SIG-M5 treated with dmso at 0.1 percent for 504 hours (cell line): ENCODE measurements at regions not wholly inside any gene's neighbourhood (a gene's known extent, or its start where the extent isn't known, plus 50 kb on each side); places are given as distances from the start of the nearest gene placed in this dataset.
"Not testable (repeated sequence)": the region's sequence is repeated elsewhere in the genome, so short reads cannot be mapped to it uniquely, and the experiment has no call there.

ENCODE experiments used
- DNase-seq: peaks from one replicate; lab custom pipeline; 2025; ENCODE audit not compliant: unreplicated experiment; lab: John Stamatoyannopoulos, UW

- DNase-seq = not testable (repeated sequence)
Measured at GRCh38 chr4:160549951-160550519, 1447.2 kb downstream of the RAPGEF2 start.

GRCh38 chr4:160562661-160563060 is 1459.8 kb downstream of the RAPGEF2 start:
- DNase-seq = no peak

GRCh38 chr4:160563552-160564282 is 1460.8 kb downstream of the RAPGEF2 start:
- DNase-seq = no peak

- DNase-seq = no peak
Measured at GRCh38 chr4:160567634-160568033, 1464.8 kb downstream of the RAPGEF2 start.

GRCh38 chr4:160570271-160570670 is 1467.4 kb downstream of the RAPGEF2 start:
- DNase-seq = no peak

- not testable (repeated sequence) for DNase-seq
Measured at GRCh38 chr4:160574272-160574671, 1471.4 kb downstream of the RAPGEF2 start.

- DNase-seq = no peak
Measured at GRCh38 chr4:160580581-160580980, 1477.7 kb downstream of the RAPGEF2 start.

GRCh38 chr4:160592258-160592657 is 1489.4 kb downstream of the RAPGEF2 start:
- no peak for DNase-seq

GRCh38 chr4:160595646-160596045 is 1492.8 kb downstream of the RAPGEF2 start:
- no peak for DNase-seq

GRCh38 chr4:160604541-160604940 is 1501.7 kb downstream of the RAPGEF2 start:
- DNase-seq = no peak

GRCh38 chr4:160611181-160611580 is 1508.3 kb downstream of the RAPGEF2 start:
- DNase-seq = peak; percentile 7

GRCh38 chr4:160631044-160631443 is 1528.2 kb downstream of the RAPGEF2 start:
- DNase-seq = no peak

- DNase-seq = no peak
Measured at GRCh38 chr4:160652790-160653189, 1511.0 kb downstream of the FSTL5 start.

GRCh38 chr4:160675550-160675949 is 1488.2 kb downstream of the FSTL5 start:
- no peak for DNase-seq

- no peak for DNase-seq
Measured at GRCh38 chr4:160685729-160686128, 1478.1 kb downstream of the FSTL5 start.

GRCh38 chr4:160701671-160702070 is 1462.1 kb downstream of the FSTL5 start:
- no peak for DNase-seq

- DNase-seq = no peak
Measured at GRCh38 chr4:160709026-160709425, 1454.8 kb downstream of the FSTL5 start.

- no peak for DNase-seq
Measured at GRCh38 chr4:160709546-160709945, 1454.3 kb downstream of the FSTL5 start.

- DNase-seq = no peak
Measured at GRCh38 chr4:160716551-160716950, 1447.2 kb downstream of the FSTL5 start.

- DNase-seq = no peak
Measured at GRCh38 chr4:160717848-160718247, 1446.0 kb downstream of the FSTL5 start.

- no peak for DNase-seq
Measured at GRCh38 chr4:160724063-160724462, 1439.7 kb downstream of the FSTL5 start.

GRCh38 chr4:160745126-160745525 is 1418.7 kb downstream of the FSTL5 start:
- DNase-seq = no peak

GRCh38 chr4:160746585-160746984 is 1417.2 kb downstream of the FSTL5 start:
- DNase-seq = not testable (repeated sequence)
